ENCODE measurements at regions not wholly inside any gene's neighbourhood (a gene's known extent, or its start where the extent isn't known, plus 50 kb on each side); places are given as distances from the start of the nearest gene placed in this dataset.

DNA sequence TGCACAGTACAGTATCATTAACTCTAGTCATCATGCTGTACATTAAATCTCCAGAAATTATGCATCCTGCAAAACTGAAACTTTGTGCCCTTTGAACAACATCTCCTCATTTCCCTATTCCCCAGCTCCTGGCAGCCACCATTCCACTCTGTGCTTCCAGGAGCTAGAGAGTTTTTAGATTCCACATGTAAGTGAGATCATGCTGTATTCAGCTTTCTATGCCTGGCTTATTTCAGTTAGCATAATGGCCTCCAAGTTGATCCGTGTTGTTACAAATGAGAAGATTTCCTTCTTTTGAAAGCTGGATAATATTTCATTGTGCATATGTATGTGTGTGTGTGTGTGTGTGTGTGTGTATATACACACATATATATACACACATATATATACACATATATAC is 86.9 kb upstream of the SLC24A3 start:
- Histone ChIP-seq H3K4me1 (ENCODE audit: control insufficient read depth in 1 of 2, insufficient read depth in 2 of 2, low read depth in 1 of 2, low read length in 1 of 2) (no peaks in the 10 kb centered on the region), H3K4me2 (no peak overlapping the region), H3K4me3 (ENCODE audit: low read depth in 2 of 2, low read length in 1 of 2) (no peak overlapping the region), H3K9me3 (no peaks in the 10 kb centered on the region), H3K9me2 (no peaks in the 10 kb centered on the region), H2AFZ (ENCODE audit: low read depth) (no peak overlapping the region), H3F3A (replicated peaks; ENCODE audit: insufficient read depth) (no peaks in the 10 kb centered on the region), H3K27me3 (ENCODE audit: insufficient read depth) (no peaks in the 10 kb centered on the region), H4K20me1 (ENCODE audit: insufficient read depth) (no peaks in the 10 kb centered on the region), H3K79me2 (ENCODE audit: insufficient read depth) (no peaks in the 10 kb centered on the region), H3K9ac (no peak overlapping the region), H3K36me3 (replicated peaks in 1 of 2; ENCODE audit: control insufficient read depth in 1 of 2, insufficient read depth in 2 of 2, low read length in 1 of 2) (no peaks in the 10 kb centered on the region), H3K27ac (ENCODE audit: low read depth in 2 of 2, low read length in 1 of 2) (no peak overlapping the region)
- DNase-seq = no peak
- WGBS (ENCODE audit: low lambda C conversion rate) = 6% methylated on average over 1 of the region's 1 CpG
- CTCF ChIA-PET = no interaction called here
- TF ChIP-seq YY1 (IDR thresholded peaks at IDR 0.05; ENCODE audit: low read depth) = no peak
- no peak for TF ChIP-seq POLR2AphosphoS5 (IDR thresholded peaks at IDR 0.05; ENCODE audit: low read depth, low read length)
- TF ChIP-seq, protein P1, sequence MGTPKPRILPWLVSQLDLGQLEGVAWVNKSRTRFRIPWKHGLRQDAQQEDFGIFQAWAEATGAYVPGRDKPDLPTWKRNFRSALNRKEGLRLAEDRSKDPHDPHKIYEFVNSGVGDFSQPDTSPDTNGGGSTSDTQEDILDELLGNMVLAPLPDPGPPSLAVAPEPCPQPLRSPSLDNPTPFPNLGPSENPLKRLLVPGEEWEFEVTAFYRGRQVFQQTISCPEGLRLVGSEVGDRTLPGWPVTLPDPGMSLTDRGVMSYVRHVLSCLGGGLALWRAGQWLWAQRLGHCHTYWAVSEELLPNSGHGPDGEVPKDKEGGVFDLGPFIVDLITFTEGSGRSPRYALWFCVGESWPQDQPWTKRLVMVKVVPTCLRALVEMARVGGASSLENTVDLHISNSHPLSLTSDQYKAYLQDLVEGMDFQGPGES (IDR thresholded peaks at IDR 0.05; ENCODE audit: low read depth, low read length) = no peak
- no peak for TF ChIP-seq FOXJ3 (CRISPR knock-in tag; IDR thresholded peaks at IDR 0.05)
- TF ChIP-seq ELF1 (IDR thresholded peaks at IDR 0.05) = no peak
- no peak for TF ChIP-seq GATA2 (CRISPR knock-in tag; IDR thresholded peaks at IDR 0.05)
- TF ChIP-seq, protein P2, sequence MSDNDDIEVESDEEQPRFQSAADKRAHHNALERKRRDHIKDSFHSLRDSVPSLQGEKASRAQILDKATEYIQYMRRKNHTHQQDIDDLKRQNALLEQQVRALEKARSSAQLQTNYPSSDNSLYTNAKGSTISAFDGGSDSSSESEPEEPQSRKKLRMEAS (IDR thresholded peaks at IDR 0.05; ENCODE audit: low read depth) = no peak
- TF ChIP-seq, protein P3, sequence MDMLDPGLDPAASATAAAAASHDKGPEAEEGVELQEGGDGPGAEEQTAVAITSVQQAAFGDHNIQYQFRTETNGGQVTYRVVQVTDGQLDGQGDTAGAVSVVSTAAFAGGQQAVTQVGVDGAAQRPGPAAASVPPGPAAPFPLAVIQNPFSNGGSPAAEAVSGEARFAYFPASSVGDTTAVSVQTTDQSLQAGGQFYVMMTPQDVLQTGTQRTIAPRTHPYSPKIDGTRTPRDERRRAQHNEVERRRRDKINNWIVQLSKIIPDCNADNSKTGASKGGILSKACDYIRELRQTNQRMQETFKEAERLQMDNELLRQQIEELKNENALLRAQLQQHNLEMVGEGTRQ (IDR thresholded peaks at IDR 0.05; ENCODE audit: borderline replicate concordance, low read depth, low read length) = no peak
- TF ChIP-seq FOXM1 (IDR thresholded peaks at IDR 0.05; ENCODE audit: low read depth) = no peak
- TF ChIP-seq RAD21 (IDR thresholded peaks at IDR 0.05; ENCODE audit: low read length) = no peak
- TF ChIP-seq RXRA (IDR thresholded peaks at IDR 0.05; ENCODE audit: borderline replicate concordance, low read depth) = no peak
- TF ChIP-seq, protein P4, sequence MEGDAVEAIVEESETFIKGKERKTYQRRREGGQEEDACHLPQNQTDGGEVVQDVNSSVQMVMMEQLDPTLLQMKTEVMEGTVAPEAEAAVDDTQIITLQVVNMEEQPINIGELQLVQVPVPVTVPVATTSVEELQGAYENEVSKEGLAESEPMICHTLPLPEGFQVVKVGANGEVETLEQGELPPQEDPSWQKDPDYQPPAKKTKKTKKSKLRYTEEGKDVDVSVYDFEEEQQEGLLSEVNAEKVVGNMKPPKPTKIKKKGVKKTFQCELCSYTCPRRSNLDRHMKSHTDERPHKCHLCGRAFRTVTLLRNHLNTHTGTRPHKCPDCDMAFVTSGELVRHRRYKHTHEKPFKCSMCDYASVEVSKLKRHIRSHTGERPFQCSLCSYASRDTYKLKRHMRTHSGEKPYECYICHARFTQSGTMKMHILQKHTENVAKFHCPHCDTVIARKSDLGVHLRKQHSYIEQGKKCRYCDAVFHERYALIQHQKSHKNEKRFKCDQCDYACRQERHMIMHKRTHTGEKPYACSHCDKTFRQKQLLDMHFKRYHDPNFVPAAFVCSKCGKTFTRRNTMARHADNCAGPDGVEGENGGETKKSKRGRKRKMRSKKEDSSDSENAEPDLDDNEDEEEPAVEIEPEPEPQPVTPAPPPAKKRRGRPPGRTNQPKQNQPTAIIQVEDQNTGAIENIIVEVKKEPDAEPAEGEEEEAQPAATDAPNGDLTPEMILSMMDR (IDR thresholded peaks at IDR 0.05) = no peak
- TF ChIP-seq, protein P5, sequence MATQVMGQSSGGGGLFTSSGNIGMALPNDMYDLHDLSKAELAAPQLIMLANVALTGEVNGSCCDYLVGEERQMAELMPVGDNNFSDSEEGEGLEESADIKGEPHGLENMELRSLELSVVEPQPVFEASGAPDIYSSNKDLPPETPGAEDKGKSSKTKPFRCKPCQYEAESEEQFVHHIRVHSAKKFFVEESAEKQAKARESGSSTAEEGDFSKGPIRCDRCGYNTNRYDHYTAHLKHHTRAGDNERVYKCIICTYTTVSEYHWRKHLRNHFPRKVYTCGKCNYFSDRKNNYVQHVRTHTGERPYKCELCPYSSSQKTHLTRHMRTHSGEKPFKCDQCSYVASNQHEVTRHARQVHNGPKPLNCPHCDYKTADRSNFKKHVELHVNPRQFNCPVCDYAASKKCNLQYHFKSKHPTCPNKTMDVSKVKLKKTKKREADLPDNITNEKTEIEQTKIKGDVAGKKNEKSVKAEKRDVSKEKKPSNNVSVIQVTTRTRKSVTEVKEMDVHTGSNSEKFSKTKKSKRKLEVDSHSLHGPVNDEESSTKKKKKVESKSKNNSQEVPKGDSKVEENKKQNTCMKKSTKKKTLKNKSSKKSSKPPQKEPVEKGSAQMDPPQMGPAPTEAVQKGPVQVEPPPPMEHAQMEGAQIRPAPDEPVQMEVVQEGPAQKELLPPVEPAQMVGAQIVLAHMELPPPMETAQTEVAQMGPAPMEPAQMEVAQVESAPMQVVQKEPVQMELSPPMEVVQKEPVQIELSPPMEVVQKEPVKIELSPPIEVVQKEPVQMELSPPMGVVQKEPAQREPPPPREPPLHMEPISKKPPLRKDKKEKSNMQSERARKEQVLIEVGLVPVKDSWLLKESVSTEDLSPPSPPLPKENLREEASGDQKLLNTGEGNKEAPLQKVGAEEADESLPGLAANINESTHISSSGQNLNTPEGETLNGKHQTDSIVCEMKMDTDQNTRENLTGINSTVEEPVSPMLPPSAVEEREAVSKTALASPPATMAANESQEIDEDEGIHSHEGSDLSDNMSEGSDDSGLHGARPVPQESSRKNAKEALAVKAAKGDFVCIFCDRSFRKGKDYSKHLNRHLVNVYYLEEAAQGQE (IDR thresholded peaks at IDR 0.05; ENCODE audit: low read depth, low read length) = no peak
- no peak for TF ChIP-seq TCF12 (IDR thresholded peaks at IDR 0.05)
- no peak for TF ChIP-seq NFIC (IDR thresholded peaks at IDR 0.05; ENCODE audit: borderline replicate concordance)
- TF ChIP-seq, protein P6, sequence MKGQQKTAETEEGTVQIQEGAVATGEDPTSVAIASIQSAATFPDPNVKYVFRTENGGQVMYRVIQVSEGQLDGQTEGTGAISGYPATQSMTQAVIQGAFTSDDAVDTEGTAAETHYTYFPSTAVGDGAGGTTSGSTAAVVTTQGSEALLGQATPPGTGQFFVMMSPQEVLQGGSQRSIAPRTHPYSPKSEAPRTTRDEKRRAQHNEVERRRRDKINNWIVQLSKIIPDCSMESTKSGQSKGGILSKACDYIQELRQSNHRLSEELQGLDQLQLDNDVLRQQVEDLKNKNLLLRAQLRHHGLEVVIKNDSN (IDR thresholded peaks at IDR 0.05; ENCODE audit: borderline replicate concordance, low read depth) = no peak
- TF ChIP-seq RFX5 (IDR thresholded peaks at IDR 0.05; ENCODE audit: low read length) = no peak
- TF ChIP-seq, protein P7, sequence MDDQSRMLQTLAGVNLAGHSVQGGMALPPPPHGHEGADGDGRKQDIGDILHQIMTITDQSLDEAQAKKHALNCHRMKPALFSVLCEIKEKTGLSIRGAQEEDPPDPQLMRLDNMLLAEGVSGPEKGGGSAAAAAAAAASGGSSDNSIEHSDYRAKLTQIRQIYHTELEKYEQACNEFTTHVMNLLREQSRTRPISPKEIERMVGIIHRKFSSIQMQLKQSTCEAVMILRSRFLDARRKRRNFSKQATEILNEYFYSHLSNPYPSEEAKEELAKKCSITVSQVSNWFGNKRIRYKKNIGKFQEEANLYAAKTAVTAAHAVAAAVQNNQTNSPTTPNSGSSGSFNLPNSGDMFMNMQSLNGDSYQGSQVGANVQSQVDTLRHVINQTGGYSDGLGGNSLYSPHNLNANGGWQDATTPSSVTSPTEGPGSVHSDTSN (IDR thresholded peaks at IDR 0.05) = no peak
- TF ChIP-seq MEF2A (IDR thresholded peaks at IDR 0.05; ENCODE audit: borderline replicate concordance, low read depth) = no peak
- no peak for TF ChIP-seq SMC3 (IDR thresholded peaks at IDR 0.05; ENCODE audit: low read depth, low read length)
- POLR2A ChIA-PET = no interaction called here
